PC-9 (cell line): ENCODE measurements at regions not wholly inside any gene's neighbourhood (a gene's known extent, or its start where the extent isn't known, plus 50 kb on each side); places are given as distances from the start of the nearest gene placed in this dataset.
A peak's percentile ranks its signal among the peaks of the same experiment; 100 is the strongest.

Source experiments
- BruUV-seq: library from RNA; stranded (reverse); fragments of 400-500 nt; replicated peaks from 2 replicates; lab custom pipeline; 2021; lab: Mats Ljungman, UMichigan
- CTCF ChIA-PET: fragments of 300-600 bp; sonication (Branson Sonifier 250); formaldehyde crosslinking; loops from one replicate; lab custom pipeline; 2022; ENCODE audit warnings: antibody characterized with exemption; lab: Charles Lee
- POLR2A ChIA-PET: fragments of 300-600 bp; sonication (Branson Sonifier 250); formaldehyde crosslinking; loops from one replicate; lab custom pipeline; 2022; ENCODE audit warnings: antibody characterized with exemption; ENCODE audit not compliant: unreplicated experiment; lab: Charles Lee
- DNase-seq, 2 experiments: peaks; one replicate each; pipeline versions ENCODE4 v3.0.0 to v3.0.0-alpha.2; 2015 to 2022; ENCODE audit warnings: mixed read lengths in 1 of 2
- H2AFZ ChIP-seq: fragments of 200-600 bp; sonication (generic); 2 replicates; pipeline ENCODE4 v1.8.1; 2017; ENCODE audit warnings: antibody characterized with exemption
- H3F3A ChIP-seq: fragments of 200-600 bp; sonication (generic); 2 replicates; pipeline ENCODE4 v1.8.1; 2017; ENCODE audit warnings: antibody characterized with exemption, mild to moderate bottlenecking, low read depth; ENCODE audit not compliant: insufficient read depth
- H3K27ac ChIP-seq: fragments of 200-600 bp; sonication (generic); 2 replicates; pipeline ENCODE4 v1.6.1; 2016; ENCODE audit warnings: mixed run types
- H3K27me3 ChIP-seq: fragments of 200-600 bp; sonication (generic); 2 replicates; pipeline ENCODE4 v1.6.1; 2016; ENCODE audit warnings: low read depth, mixed run types; ENCODE audit not compliant: insufficient read depth
- H3K36me3 ChIP-seq: fragments of 200-600 bp; sonication (generic); 2 replicates; pipeline ENCODE4 v1.6.1; 2016; ENCODE audit warnings: low read depth, mixed run types
- H3K4me1 ChIP-seq: fragments of 200-600 bp; sonication (generic); replicated peaks from 2 replicates; pipeline ENCODE4 v1.6.1; 2016; ENCODE audit warnings: mixed run types; ENCODE audit not compliant: insufficient read depth
- H3K4me2 ChIP-seq: fragments of 200-600 bp; sonication (generic); 2 replicates; pipeline ENCODE4 v1.6.1; 2017; ENCODE audit warnings: mixed run types
- H3K4me3 ChIP-seq: fragments of 200-600 bp; sonication (generic); 2 replicates; pipeline ENCODE4 v1.6.1; 2016; ENCODE audit warnings: mixed run types
- H3K79me2 ChIP-seq: fragments of 200-600 bp; sonication (generic); 2 replicates; pipeline ENCODE4 v1.6.1; 2017; ENCODE audit warnings: low read depth, mixed run types
- H3K9me2 ChIP-seq: fragments of 200-600 bp; sonication (generic); 2 replicates; pipeline ENCODE4 v1.8.1; 2017; ENCODE audit warnings: mild to moderate bottlenecking; ENCODE audit not compliant: insufficient read depth
- H3K9me3 ChIP-seq: fragments of 200-600 bp; sonication (generic); 2 replicates; pipeline ENCODE4 v1.8.1; 2016; ENCODE audit warnings: low read depth; ENCODE audit not compliant: insufficient read depth
- H4K20me1 ChIP-seq: fragments of 200-600 bp; sonication (generic); 2 replicates; pipeline ENCODE4 v1.8.1; 2017; ENCODE audit not compliant: insufficient read depth
- CTCF ChIP-seq: fragments of 200-600 bp; sonication (generic); conservative IDR thresholded peaks from 2 replicates; pipeline ENCODE4 v1.6.1; 2017; ENCODE audit warnings: mixed run types, antibody characterized with exemption, mild to moderate bottlenecking, moderate library complexity
- EZH2 ChIP-seq: fragments of 200-600 bp; sonication (generic); IDR thresholded peaks from 2 replicates; pipeline ENCODE4 v1.8.0; 2017; ENCODE audit warnings: antibody characterized with exemption, low read depth
- intact Hi-C: fragments of 100-400 bp; cut with micrococcal nuclease; formaldehyde crosslinking; loops from one replicate; pipeline ENCODE4 v1.10.0; 2022; ENCODE audit not compliant: unreplicated experiment

- no peak for DNase-seq
- H3K27me3 ChIP-seq: no peaks in the 10 kb centered on the region
- POLR2A ChIA-PET: no interaction called here
- CTCF ChIA-PET: interaction anchor here (0.7 kb wide), 1 partner anchor 1255 kb away, joined by 3 read pairs; no protein-coding TSS in a partner anchor
- no peak overlapping the region for H3K4me3 ChIP-seq
- no peaks in the 10 kb centered on the region for H3K36me3 ChIP-seq
- no peaks in the 10 kb centered on the region for H4K20me1 ChIP-seq
- no TSS peak for BruUV-seq
- H3K9me2 ChIP-seq: no peaks in the 10 kb centered on the region
- no peaks in the 10 kb centered on the region for H3F3A ChIP-seq
- peak overlapping the region; percentile 52; the same call in 1 of the 2 replicates for H2AFZ ChIP-seq
- TF ChIP-seq EZH2: no peak
- TF ChIP-seq CTCF: no peak
- H3K4me1 ChIP-seq: no peaks in the 10 kb centered on the region
- intact Hi-C loops: no loop called here
- H3K9me3 ChIP-seq: peaks cover 3% of the 10 kb centered on the region; the same call in 1 of the 2 replicates
- H3K79me2 ChIP-seq: no peaks in the 10 kb centered on the region
- no peak overlapping the region for H3K27ac ChIP-seq
- no peak overlapping the region for H3K4me2 ChIP-seq
Measured at GRCh38 chr12:11973396-11973795, 97.3 kb upstream of the BCL2L14 start.

GRCh38 chr12:11976005-11976404 is 94.7 kb upstream of the BCL2L14 start:
- intact Hi-C loops: no loop called here
- no TSS peak for BruUV-seq
- TF ChIP-seq EZH2 (no peak), CTCF (no peak)
- Histone ChIP-seq H3K79me2 (no peaks in the 10 kb centered on the region), H3K27me3 (no peaks in the 10 kb centered on the region), H3K9me3 (peaks cover under 1% of the 10 kb centered on the region; the same call in 1 of the 2 replicates), H4K20me1 (no peaks in the 10 kb centered on the region), H2AFZ (no peak overlapping the region), H3K4me1 (peaks cover 8% of the 10 kb centered on the region; the same call in 1 of the 2 replicates), H3F3A (no peaks in the 10 kb centered on the region), H3K4me3 (no peak overlapping the region), H3K9me2 (no peaks in the 10 kb centered on the region), H3K36me3 (no peaks in the 10 kb centered on the region), H3K4me2 (no peak overlapping the region), H3K27ac (no peak overlapping the region)
- no peak for DNase-seq
- POLR2A ChIA-PET: interaction anchor here (0.6 kb wide), 1 partner anchor 1668 kb away, joined by 5 read pairs; no protein-coding TSS in a partner anchor
- CTCF ChIA-PET: no interaction called here

GRCh38 chr12:11978726-11979384 is 91.9 kb upstream of the BCL2L14 start:
- Histone ChIP-seq H3K79me2 (no peaks in the 10 kb centered on the region), H3K4me3 (no peak overlapping the region), H2AFZ (no peak overlapping the region), H3K9me2 (no peaks in the 10 kb centered on the region), H3K4me1 (peaks cover 8% of the 10 kb centered on the region; the same call in 1 of the 2 replicates), H3K9me3 (no peaks in the 10 kb centered on the region), H3F3A (no peaks in the 10 kb centered on the region), H4K20me1 (no peaks in the 10 kb centered on the region), H3K36me3 (no peaks in the 10 kb centered on the region), H3K27me3 (no peaks in the 10 kb centered on the region), H3K4me2 (0 out of 2 replicates have a peak overlapping the region, but pooled peaks have one; percentile 33), H3K27ac (no peak overlapping the region)
- no TSS peak for BruUV-seq
- TF ChIP-seq CTCF: no peak
- no peak for TF ChIP-seq EZH2
- DNase-seq: peak in 1 of 2 experiments; percentile 68
- CTCF ChIA-PET: no interaction called here
- intact Hi-C loops: no loop called here
- POLR2A ChIA-PET: no interaction called here
